Breast epithelium (tissue), 3 donors: ENCODE measurements at regions not wholly inside any gene's neighbourhood (a gene's known extent, or its start where the extent isn't known, plus 50 kb on each side); places are given as distances from the start of the nearest gene placed in this dataset.

Source experiments
- POLR2A ChIP-seq: fragments of 450-650 bp; IDR thresholded peaks from one replicate; pipeline ENCODE4 v1.6.1; 2016; ENCODE audit warnings: antibody characterized with exemption, mild to moderate bottlenecking, moderate library complexity
- POLR2AphosphoS5 ChIP-seq, 3 donors: sonication (generic); formaldehyde crosslinking; IDR thresholded peaks; one replicate each; pipeline ENCODE4 v1.6.1; 2017; ENCODE audit warnings: antibody characterized with exemption in 3 of 3
- TF ChIP-seq, protein P1 (sequence below), 3 donors: fragments of 450-650 bp; IDR thresholded peaks; one replicate each; pipeline ENCODE4 v1.5.1; 2016 to 2017; ENCODE audit warnings: antibody characterized with exemption in 3 of 3, mild to moderate bottlenecking in 3 of 3, moderate library complexity in 3 of 3

DNA sequence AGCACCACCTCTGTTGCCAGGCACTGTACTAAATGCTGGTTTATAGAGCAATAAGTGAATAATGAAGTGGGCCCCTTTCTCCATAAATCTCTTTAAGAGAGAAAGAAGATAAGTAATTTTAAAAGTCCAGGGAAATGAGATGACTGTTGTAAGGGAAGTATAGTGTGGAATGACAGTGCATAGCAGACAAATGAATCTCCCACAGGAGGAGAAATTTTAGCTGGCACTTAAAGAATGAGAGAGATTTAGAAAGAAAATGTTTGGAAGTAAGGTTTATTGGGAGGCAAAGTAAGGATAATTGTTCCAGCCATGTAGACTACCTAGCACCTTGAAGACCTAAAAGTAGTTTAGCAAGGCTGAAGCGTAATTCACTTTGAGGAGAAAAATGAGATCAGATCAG, 1081.1 kb upstream of the PABPC4L start:
- TF ChIP-seq, protein P1, sequence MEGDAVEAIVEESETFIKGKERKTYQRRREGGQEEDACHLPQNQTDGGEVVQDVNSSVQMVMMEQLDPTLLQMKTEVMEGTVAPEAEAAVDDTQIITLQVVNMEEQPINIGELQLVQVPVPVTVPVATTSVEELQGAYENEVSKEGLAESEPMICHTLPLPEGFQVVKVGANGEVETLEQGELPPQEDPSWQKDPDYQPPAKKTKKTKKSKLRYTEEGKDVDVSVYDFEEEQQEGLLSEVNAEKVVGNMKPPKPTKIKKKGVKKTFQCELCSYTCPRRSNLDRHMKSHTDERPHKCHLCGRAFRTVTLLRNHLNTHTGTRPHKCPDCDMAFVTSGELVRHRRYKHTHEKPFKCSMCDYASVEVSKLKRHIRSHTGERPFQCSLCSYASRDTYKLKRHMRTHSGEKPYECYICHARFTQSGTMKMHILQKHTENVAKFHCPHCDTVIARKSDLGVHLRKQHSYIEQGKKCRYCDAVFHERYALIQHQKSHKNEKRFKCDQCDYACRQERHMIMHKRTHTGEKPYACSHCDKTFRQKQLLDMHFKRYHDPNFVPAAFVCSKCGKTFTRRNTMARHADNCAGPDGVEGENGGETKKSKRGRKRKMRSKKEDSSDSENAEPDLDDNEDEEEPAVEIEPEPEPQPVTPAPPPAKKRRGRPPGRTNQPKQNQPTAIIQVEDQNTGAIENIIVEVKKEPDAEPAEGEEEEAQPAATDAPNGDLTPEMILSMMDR (IDR thresholded peaks at IDR 0.05), result no peak
- TF ChIP-seq POLR2AphosphoS5 (IDR thresholded peaks at IDR 0.05), result no peak
- no peak for TF ChIP-seq POLR2A
